ENCODE measurements at regions not wholly inside any gene's neighbourhood (a gene's known extent, or its start where the extent isn't known, plus 50 kb on each side); places are given as distances from the start of the nearest gene placed in this dataset.
A peak's percentile ranks its signal among the peaks of the same experiment; 100 is the strongest.
"Not testable (repeated sequence)": the region's sequence is repeated elsewhere in the genome, so short reads cannot be mapped to it uniquely, and the experiment has no call there.

- DNase-seq, result no peak
These were observed 92.4 kb upstream of the TGM3 start for GRCh38 chr20:2203436-2203835.

DNA sequence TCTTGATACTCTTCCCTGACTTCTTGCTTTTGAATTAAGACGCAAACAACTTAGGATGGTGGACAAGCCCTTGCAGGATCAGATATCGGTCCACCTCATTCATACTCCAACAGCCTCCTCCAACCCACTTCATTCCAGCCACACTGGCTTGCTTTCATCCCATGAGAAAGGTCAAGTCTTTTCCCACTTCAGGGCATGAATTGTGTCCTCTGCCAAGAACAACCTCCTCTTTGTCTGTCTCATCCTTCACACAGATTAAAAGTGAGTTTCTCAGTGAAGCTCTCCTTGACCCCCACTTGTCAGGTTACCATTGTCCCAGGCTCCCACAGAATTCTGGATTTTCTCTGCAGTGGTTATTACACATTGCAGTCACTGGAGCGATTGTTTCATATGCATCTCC is 91.8 kb upstream of the TGM3 start:
- DNase-seq, result no peak

DNA sequence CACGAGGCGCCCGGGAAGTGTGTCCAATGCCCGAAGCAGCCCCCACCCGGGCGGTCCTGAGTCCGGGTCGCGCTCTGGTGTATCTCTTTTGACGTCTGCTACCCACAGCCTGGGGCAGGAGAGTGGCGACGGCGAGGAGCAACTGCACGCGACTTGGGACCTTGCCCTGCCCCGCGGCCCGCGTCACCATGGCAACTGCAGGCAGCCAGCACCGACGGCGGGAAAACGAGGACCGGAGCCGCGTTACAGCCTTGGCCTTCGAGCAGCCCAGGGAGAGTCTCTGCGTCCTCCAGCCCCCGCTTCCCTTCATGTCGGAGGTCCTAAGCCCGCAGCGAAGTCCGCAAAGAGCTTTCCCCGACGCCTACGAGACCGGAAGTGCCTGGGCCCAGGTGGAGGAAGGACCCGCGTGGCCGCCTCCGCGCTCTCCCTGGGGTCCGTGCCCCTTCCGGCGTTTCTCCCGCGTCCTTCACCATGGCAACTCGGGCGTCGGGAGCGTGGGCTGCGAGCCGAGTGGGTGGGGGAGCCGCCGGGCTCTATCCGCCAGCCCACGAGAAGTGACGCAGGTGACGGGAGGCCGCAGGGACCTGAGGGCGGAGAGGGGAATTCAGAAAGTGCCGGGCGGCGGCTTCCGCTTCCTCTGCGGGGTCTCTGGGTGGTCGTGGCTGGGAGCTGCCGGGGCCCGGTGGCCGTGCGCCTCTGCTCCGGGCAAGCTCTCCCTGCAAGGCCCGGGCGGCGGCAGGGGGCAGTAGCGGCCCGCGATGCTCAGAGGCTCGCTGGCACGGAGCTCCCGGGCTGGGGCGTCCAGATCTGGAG is 88.6 kb upstream of the TGM3 start:
- no peak for DNase-seq

- no peak for DNase-seq
These were observed 88.1 kb upstream of the TGM3 start for GRCh38 chr20:2207770-2208097.

DNA sequence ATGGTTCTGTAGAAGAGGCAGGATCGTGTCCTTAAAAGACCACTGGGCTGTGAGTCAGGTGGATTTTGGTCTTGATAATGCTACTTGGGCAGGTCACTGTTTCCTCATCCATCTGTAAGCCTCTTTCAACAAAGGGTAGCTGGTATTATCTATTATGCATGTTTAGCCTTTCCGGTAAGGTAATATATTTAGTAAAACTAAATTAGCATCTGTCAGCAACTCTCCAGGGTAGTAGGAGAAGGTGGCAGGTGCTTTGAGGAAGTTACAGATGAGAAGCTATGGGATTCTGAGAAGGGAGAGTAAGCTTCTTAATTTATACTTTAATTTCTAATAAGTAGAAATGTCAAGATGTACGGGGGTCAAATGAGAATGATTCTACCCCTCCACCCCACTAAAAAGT is 86.9 kb upstream of the TGM3 start:
- DNase-seq, result no peak

DNA sequence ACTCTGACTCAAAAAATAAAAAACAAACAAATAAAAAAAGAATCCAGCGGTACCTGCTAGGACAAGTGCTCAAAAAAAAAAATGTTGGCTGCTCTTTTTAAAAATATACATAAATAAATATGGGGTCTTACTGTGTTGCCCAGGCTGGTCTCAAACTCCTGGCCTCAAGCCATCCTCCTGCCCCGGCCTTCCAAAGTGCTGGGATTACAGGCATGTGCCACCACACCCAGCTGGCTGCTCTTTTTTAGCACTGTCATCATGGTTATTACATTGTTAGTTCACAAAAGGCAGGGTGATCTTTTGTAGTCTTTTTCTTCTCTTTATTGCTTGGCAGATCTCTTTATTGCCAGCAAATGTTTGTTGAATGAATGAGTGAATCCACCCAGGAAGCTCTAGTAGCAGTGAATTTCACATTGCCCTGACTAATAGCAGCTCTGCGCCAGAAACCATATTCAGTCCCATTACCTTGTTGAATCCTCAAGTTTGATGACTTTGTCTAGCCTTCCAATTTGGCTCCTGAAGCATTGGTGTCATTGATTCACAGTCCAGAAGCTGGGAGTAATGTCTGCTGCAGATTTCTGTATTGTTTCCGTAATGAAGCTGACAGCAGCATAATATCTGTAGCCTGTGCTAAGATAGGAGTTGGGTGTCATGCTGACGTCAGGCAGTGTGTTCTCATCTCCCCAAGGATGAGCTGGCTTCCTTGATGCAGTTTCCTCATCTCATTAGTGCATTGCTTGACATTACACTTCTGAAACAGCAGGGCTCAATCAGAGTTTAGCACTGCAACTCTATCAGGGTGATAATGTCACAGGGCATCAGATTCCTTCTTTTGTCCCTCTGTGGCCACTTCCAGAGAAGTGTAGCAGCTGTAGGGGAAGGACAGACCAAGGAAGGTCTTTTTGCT is 84.9 kb upstream of the TGM3 start:
- no peak for DNase-seq

- no peak for DNase-seq
These were observed 83.3 kb upstream of the TGM3 start for GRCh38 chr20:2212456-2213015.

DNA sequence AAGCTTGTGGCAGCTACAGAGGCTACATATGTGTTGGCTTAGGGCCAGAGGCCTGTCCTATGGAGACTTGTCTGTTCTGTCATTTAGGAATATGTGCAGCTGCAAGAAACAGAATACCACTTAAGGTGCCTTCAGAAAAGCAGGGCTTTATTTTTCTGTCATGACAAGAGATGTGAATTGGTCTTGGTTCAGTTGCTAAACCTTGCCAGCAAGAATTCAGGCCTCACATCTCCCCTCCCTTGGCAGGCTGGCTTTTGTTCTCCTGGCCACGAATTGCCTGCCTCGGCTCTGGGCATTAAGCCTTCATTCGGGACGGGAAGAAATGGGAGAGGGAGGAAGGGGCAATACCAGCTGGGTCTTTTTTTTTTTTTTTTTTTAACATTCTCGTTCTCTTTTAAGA is 82.4 kb upstream of the TGM3 start:
- DNase-seq, result no peak

DNA sequence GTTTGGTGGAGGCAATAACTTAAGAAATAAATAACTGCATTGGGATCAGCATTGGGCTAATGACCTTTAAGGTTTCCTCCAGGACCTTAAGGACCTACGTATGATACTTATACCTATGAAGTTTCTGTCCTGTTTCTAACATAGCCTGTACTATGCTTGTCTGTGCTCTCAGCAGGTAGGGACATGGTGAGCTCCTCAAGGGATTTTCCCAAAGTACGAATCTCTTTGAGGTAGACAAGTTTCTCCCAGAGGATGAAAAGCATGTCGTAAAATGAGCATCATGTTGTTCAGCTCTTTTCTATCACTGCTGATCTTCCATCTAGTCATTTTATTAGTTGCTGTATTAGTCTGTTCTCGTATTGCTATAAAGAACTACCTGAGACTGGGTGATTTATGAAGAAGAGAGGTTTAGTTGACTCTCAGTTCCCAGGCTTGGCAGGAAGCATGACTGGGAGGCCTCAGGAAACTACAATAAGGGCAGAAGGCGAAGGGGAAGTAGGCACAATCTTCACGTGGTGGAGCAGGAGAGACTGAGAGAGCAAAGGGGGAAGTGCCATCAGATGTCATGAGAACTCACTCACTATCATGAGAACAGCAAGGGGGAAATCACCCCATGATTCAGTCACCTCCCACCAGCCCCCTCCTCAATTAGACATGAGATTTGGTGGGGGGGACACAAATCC is 77.8 kb upstream of the TGM3 start:
- DNase-seq, result peak; percentile 84

DNA sequence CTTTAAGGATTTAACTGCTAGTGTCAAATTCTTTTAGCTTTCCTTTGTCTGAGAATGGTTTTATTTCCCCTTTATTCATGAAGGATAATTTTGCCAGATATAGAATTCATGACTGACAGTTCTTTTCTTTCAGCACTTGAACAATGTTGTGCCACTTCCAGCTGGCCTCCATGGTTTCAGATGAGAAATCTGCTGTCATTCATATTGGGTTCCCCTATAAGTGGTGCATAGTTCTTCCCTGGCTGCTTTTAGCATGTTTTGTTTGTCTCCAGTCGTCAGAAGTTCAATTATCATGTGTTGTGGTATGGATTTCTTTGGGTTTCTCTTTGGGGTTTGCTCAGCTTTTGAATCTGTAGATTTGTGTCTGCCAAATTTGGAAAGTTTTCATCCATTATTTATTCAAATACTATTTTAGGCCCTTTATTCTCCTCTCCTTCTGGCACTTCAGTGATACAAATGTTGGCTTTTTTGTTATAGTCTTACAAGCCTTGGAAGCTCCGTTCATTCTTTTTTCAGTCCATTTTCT is 76.3 kb upstream of the TGM3 start:
- no peak for DNase-seq

GRCh38 chr20:2220298-2220697 is 75.5 kb upstream of the TGM3 start:
- DNase-seq, result no peak

DNA sequence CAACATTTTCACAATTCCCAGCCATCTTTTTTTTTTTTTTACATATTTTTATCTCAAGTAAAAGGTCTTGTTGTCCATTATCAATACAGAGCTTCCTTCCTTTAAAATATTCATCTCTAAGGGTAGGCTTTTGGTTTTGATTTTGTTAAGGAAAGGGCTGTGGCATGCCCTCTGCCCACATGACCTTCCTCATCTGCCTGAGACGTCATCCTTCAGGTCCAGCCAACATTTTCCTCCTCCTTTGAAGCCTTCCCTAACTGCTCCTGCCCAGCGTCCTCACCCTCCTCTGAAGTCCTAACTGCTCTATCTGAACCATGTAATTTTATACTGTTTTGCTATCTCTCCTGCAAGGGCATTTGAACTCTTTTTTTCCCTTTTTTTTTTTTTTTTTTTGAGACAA is 73.9 kb upstream of the TGM3 start:
- DNase-seq, result no peak

DNA sequence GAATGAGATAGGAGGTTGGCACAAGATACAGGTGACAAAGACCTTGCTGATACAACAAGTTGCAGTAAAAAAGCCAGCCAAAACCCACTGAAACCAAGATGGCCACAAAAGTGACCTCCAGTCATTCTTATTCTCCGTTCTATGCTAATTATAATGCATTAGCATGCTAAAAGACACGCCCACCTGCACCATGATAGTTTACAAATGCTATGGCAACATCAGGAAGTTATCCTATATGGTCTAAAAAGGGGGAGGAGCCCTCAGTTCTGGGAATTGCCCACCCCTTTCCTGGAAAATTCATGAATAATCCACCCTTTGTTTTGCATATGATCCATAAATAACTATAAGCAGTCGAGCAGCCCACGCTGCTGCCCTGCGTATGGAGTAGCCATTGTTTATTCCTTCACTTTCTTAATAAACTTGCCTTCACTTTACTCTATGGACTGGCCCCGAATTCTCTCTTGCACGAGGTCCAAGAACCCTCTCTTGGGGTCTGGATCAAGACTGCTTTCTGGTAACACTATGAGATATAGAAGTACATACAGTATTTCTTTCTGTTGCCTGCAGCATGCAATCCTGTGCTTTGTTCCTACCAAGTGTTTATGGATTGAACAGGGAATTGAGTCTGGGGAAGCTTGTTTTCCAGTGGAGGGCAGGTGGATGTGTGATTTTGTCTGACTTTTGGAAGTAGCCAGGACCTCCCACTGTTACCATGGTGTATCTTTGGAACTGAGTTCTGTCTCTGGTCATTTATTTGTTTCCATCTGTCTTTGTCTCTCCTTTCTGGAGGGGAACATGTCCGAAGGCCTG is 72.0 kb upstream of the TGM3 start:
- DNase-seq, result no peak

- no peak for DNase-seq
These were observed 71.5 kb upstream of the TGM3 start for GRCh38 chr20:2224368-2224639.

GRCh38 chr20:2227285-2227684 is 68.5 kb upstream of the TGM3 start:
- not testable (repeated sequence) for DNase-seq

- no peak for DNase-seq
These were observed 67.9 kb upstream of the TGM3 start for GRCh38 chr20:2227861-2228260.

- DNase-seq, result no peak
These were observed 66.9 kb upstream of the TGM3 start for GRCh38 chr20:2228926-2229325.

GRCh38 chr20:2230726-2231488 is 64.9 kb upstream of the TGM3 start:
- DNase-seq, result no peak

DNA sequence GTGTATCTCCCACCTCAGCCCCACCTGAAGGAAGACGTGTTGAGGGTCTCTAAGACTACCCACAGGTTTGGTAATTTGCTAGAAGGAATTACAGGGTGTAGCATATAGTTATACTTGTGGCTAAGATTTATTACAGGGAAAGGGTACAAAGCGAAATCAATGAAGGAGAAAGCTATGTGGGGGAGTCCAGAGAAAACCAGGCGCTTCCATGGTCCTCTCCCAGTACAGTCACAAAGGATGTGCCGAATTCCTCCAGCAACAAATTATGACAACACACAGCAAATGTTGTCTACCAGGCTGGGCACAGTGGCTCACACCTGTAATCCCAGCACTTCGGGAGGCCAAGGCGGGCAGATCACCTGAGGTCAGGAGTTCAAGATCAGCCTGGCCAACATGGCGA is 64.1 kb upstream of the TGM3 start:
- DNase-seq, result no peak

DNA sequence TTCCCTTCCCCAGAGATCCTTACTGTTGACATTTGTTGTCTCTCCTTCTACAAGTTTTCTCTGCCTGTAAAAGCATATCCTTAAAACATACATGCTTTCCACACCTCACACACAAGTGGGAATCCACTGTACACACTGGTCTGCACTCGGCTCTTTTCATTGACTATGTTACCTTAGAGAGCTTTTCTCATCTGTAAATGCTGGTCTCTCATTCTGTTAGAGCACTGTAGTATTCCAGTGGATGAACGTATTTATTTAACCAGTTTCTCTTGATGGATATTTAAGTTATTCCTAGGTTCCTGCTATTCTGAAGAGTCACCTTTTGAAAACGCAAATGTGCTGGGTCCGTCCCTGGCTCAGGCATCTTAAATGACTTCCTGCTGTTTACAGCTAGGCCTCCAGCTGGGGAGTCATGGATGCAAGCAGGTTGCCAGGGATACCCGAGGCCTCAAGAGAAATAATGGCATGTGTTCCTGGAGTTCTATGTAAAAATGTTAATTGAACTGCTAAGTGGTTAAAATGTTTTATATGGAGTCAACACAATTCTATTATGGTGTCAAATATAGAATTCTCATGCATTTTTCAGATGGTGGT is 61.1 kb upstream of the TGM3 start:
- no peak for DNase-seq

DNA sequence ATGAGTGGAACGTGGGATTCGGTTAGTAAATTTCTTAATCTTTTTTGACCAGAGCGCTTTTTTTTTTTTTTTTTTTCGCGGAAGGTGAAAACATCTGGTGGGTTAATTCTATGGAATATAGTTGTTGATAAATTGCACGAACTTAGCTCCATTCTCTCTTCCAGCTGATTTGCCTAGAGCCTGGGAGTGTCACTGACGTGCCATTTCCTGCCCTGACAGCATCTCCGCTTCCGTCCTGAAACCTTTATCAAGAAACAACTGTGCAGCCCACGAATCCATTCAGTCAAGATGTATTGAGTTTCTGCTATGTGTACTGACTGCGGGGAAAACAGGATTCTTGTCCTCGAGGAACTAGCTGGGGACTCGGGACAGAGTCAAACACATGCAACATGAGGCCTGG is 59.5 kb upstream of the TGM3 start:
- DNase-seq, result no peak
